A673 (cell line): ENCODE measurements at regions not wholly inside any gene's neighbourhood (a gene's known extent, or its start where the extent isn't known, plus 50 kb on each side); places are given as distances from the start of the nearest gene placed in this dataset.

Experiments
- BruUV-seq: library from RNA; stranded (reverse); fragments of 400-500 nt; replicated peaks from 2 replicates; lab custom pipeline; 2021; lab: Mats Ljungman, UMichigan
- CTCF ChIA-PET: fragments of 300-600 bp; sonication (Branson Sonifier 250); formaldehyde crosslinking; loops from one replicate; lab custom pipeline; 2022; ENCODE audit warnings: antibody characterized with exemption; lab: Charles Lee
- POLR2A ChIA-PET: fragments of 300-600 bp; sonication (Branson Sonifier 250); formaldehyde crosslinking; loops from one replicate; lab custom pipeline; 2022; ENCODE audit warnings: antibody characterized with exemption; ENCODE audit not compliant: low non-redundant PET; lab: Charles Lee
- DNase-seq: peaks from one replicate; pipeline ENCODE4 v3.0.0-alpha.2; 2015; ENCODE audit warnings: low spot score
- H3K27ac ChIP-seq: fragments of 200-600 bp; sonication (generic); 2 replicates; pipeline ENCODE4 v1.5.1; 2016; ENCODE audit warnings: mixed run types, low read depth, mild to moderate bottlenecking, mixed read lengths, antibody characterized with exemption, low read length; ENCODE audit not compliant: poor library complexity, severe bottlenecking
- H3K27me3 ChIP-seq: fragments of 200-600 bp; sonication (generic); replicated peaks from 2 replicates; pipeline ENCODE4 v1.6.1; 2017; ENCODE audit warnings: mixed run types, low read depth, mild to moderate bottlenecking, mixed read lengths, antibody characterized with exemption, low read length; ENCODE audit not compliant: insufficient read depth, poor library complexity
- H3K36me3 ChIP-seq: fragments of 200-600 bp; sonication (generic); 2 replicates; pipeline ENCODE4 v1.6.1; 2016; ENCODE audit warnings: mixed run types, mild to moderate bottlenecking, mixed read lengths, antibody characterized with exemption, low read length; ENCODE audit not compliant: insufficient read depth, poor library complexity, severe bottlenecking
- H3K4me1 ChIP-seq: fragments of 200-600 bp; sonication (generic); 2 replicates; pipeline ENCODE4 v1.6.1; 2017; ENCODE audit warnings: mixed run types, mild to moderate bottlenecking, mixed read lengths, antibody characterized with exemption, low read length; ENCODE audit not compliant: insufficient read depth, poor library complexity, severe bottlenecking
- H3K4me3 ChIP-seq: fragments of 200-600 bp; sonication (generic); 2 replicates; pipeline ENCODE4 v1.5.1; 2016; ENCODE audit warnings: low read depth, mixed run types, mild to moderate bottlenecking, mixed read lengths, low read length; ENCODE audit not compliant: poor library complexity, severe bottlenecking
- H3K9me3 ChIP-seq: fragments of 200-600 bp; sonication (generic); 2 replicates; pipeline ENCODE4 v1.6.1; 2016; ENCODE audit warnings: mixed run types, low read depth, mild to moderate bottlenecking, mixed read lengths, antibody characterized with exemption, low read length; ENCODE audit not compliant: poor library complexity, severe bottlenecking
- CTCF ChIP-seq: fragments of 300-800, 200-600 bp; sonication (generic); conservative IDR thresholded peaks from 2 replicates; pipeline ENCODE4 v1.5.1; 2017; ENCODE audit warnings: low read depth, mild to moderate bottlenecking, antibody characterized with exemption, low read length, moderate library complexity, mixed read lengths
- EZH2 ChIP-seq: fragments of 200-600 bp; sonication (generic); IDR thresholded peaks from 2 replicates; pipeline ENCODE4 v1.6.1; 2017; ENCODE audit warnings: borderline replicate concordance, low read depth, mild to moderate bottlenecking, mixed read lengths, antibody characterized with exemption, low read length; ENCODE audit not compliant: poor library complexity, severe bottlenecking
- intact Hi-C: fragments of 100-400 bp; cut with micrococcal nuclease; formaldehyde crosslinking; loops from one replicate; pipeline ENCODE4 v1.10.0; 2022; ENCODE audit not compliant: unreplicated experiment

GRCh38 chr1:95370691-95371562 lies 136.9 kb downstream of the RWDD3 start:
- no peak overlapping the region for H3K4me3 ChIP-seq
- no peak for DNase-seq
- no peaks in the 10 kb centered on the region for H3K4me1 ChIP-seq
- CTCF ChIA-PET, result no interaction called here
- POLR2A ChIA-PET, result no interaction called here
- BruUV-seq, result no TSS peak
- peaks cover 45% of the 10 kb centered on the region for H3K27me3 ChIP-seq
- H3K27ac ChIP-seq, result no peak overlapping the region
- no peaks in the 10 kb centered on the region for H3K9me3 ChIP-seq
- TF ChIP-seq CTCF, result no peak
- TF ChIP-seq EZH2, result no peak
- intact Hi-C loops, result no loop called here
- no peaks in the 10 kb centered on the region for H3K36me3 ChIP-seq

DNA sequence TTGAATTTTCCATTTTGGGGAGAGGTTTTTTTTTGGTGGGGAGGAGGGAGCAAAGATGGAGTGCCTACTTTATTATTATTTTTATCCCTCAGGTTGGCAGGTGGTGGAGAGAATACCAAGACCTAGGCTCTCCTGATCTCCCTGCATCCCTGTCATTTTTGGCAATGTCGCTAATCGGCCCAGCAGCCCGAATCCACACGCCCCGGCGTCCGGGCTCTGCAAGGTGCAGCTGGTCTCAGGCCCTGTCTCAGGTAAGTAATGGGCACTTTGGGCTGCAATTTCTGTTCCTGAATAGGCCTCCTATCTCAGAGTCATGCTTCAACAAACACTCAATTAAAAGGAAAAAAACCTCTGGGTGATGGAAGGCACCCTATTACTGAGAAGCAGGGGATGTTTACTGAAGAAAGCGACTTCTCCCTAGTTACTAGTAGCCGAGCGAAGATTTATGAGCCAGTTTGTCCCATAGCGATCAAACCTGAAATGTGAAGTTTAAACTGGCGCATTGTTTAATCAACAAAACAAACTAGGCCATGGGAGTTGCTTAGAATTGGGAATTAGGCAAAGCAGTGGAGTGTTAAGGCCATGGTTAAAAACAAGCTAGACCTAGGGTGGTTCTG lies 137.8 kb downstream of the RWDD3 start:
- no TSS peak for BruUV-seq

GRCh38 chr1:95375174-95375573 lies 141.2 kb downstream of the RWDD3 start:
- peaks cover 42% of the 10 kb centered on the region for H3K27me3 ChIP-seq
- H3K27ac ChIP-seq, result no peak overlapping the region
- TF ChIP-seq EZH2 (no peak), CTCF (no peak)
- H3K36me3 ChIP-seq, result no peaks in the 10 kb centered on the region
- intact Hi-C loops, result no loop called here
- BruUV-seq, result no TSS peak
- no peaks in the 10 kb centered on the region for H3K9me3 ChIP-seq
- DNase-seq, result no peak
- ChIA-PET CTCF (no interaction called here), POLR2A (no interaction called here)
- no peaks in the 10 kb centered on the region for H3K4me1 ChIP-seq
- no peak overlapping the region for H3K4me3 ChIP-seq

More for the DNA sequence above, 137.8 kb downstream of the RWDD3 start:
- no peaks in the 10 kb centered on the region for H3K4me1 ChIP-seq
- no peak for DNase-seq
- H3K27ac ChIP-seq, result no peak overlapping the region
- H3K27me3 ChIP-seq, result peaks cover 49% of the 10 kb centered on the region
- H3K4me3 ChIP-seq, result no peak overlapping the region
- H3K9me3 ChIP-seq, result no peaks in the 10 kb centered on the region
- intact Hi-C loops, result no loop called here
- no peaks in the 10 kb centered on the region for H3K36me3 ChIP-seq
- ChIA-PET CTCF (no interaction called here), POLR2A (no interaction called here)
- TF ChIP-seq EZH2 (no peak), CTCF (no peak)
